Activated CD8-positive, alpha-beta memory T cell treated with anti-CD3 and anti-CD28 coated beads for 48 hours (primary cell): ENCODE measurements at regions not wholly inside any gene's neighbourhood (a gene's known extent, or its start where the extent isn't known, plus 50 kb on each side); places are given as distances from the start of the nearest gene placed in this dataset.
"Not testable (repeated sequence)": the region's sequence is repeated elsewhere in the genome, so short reads cannot be mapped to it uniquely, and the experiment has no call there.

Experiments
- DNase-seq, 3 experiments: peaks; one replicate each; pipeline ENCODE4 v3.0.0-alpha.2; 2020; ENCODE audit warnings: low read depth in 2 of 3, low spot score in 2 of 3

GRCh38 chrX:40852586-40852985 lies 117.2 kb upstream of the MED14 start:
- no peak for DNase-seq

GRCh38 chrX:40853004-40853815 lies 117.9 kb upstream of the MED14 start:
- no peak for DNase-seq

DNA sequence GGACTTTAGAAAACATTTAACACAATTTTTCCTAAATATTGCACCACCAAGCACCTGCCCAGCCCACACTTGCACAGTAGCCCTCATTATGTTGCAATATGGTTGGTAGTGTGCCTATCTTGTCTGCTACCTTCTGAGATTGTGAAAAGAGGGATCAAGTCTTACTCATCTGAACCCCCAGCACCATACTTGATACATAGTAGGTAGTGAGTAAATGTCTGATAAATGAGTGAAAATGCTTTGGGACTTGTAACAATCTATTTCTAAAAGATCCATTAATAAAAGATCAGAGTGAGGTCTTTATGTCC lies 118.4 kb upstream of the MED14 start:
- no peak for DNase-seq

GRCh38 chrX:40854242-40854641 lies 118.9 kb upstream of the MED14 start:
- DNase-seq, result no peak

DNA sequence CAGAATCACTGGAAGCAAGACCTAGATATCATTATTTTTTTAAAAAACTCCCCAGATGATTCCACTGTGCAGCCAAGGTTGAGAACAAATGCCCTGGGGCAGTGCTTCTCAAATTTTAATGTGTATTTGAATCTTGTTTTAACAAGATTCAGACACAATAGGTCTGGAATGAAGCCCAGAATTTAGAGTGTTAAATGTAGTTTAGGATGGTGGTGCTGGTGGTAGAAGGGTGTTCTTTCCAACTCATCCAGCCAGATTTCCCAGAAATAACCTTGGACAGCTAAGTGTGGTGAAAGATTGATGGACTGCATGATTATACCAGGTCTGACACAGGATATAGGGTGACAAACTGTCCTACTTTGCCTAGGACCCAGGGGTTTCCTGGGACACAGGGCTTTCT lies 120.1 kb upstream of the MED14 start:
- DNase-seq, result no peak

DNA sequence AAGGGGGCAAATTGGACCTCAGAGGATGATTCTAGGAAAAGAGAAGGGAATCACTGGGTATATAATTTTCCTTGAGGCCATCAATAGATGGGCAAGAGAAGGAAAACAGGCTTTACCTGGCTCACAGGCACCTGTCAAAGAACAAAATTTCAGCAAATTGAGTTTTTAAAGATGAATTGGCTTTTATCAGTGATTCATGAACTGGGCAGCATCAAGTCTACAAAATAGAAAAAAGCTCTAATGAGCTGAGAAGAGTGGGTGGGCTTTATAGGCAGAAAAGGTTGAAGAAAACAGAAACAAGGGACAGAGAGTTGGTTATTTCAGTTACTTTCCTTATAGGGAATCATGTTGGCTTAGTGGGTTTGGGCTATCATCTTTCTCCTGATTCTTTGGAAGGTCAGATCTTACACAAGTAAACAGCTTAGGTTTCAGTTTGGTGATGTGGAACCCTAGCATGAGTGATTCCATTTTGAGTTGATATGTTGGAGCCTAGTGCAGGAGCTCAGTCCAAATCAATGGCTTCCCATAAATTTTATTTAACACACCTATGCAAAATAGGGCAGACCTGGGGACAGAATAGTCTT lies 120.7 kb upstream of the MED14 start:
- no peak for DNase-seq

GRCh38 chrX:40861952-40862554 lies 126.7 kb upstream of the MED14 start:
- not testable (repeated sequence) for DNase-seq

DNA sequence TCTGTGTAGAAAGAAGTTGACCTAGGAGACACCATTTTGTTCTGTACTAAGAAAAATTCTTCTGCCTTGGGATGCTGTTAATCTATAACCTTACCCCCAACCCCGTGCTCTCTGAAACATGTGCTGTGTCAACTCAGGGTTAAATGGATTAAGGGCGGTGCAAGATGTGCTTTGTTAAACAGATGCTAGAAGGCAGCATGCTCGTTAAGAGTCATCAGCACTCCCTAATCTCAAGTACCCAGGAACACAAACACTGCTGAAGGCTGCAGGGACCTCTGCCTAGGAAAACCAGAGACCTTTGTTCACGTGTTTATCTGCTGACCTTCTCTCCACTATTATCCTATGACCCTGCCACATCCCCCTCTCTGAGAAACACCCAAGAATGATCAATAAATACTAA lies 127.9 kb upstream of the MED14 start:
- DNase-seq, result not testable (repeated sequence)

DNA sequence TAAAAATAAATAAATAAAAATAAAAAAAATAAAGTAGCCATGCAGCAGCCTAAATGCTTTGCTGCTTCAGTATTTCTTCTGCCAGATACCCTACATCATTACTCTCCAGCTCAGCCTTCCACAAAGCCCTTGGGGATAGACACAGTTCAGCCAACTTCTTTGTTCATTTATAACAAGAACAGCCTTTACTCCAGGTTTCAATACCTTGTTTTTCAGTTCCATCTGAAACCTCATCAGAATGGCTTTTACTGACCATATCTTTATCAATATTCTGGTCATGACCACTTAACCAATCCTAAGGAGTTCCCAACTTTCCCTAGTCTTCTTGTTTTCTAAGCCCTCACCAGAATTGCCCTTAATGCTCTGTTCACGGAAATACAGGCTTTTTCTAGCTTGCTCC lies 128.3 kb upstream of the MED14 start:
- no peak for DNase-seq

DNA sequence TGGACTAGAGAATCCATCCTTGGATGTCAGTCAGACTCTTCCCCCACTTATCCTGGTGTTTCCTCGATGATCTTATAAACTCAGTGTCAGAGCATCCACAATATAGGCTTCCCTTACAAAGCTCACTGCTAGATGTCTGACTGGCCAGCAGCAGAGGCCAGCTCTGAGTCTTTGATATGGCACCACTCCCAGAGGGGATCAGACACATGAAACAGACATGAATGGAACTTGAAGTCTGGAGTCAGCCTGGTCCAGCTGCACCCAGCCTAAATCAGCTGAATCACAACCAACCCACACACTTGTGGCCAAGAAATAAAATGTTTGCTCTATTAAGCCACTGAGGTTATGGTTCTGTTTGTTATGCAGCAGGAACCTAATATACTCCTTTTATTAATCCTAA lies 129.6 kb upstream of the MED14 start:
- no peak for DNase-seq

GRCh38 chrX:40866893-40867292 lies 131.6 kb upstream of the MED14 start:
- DNase-seq, result no peak

DNA sequence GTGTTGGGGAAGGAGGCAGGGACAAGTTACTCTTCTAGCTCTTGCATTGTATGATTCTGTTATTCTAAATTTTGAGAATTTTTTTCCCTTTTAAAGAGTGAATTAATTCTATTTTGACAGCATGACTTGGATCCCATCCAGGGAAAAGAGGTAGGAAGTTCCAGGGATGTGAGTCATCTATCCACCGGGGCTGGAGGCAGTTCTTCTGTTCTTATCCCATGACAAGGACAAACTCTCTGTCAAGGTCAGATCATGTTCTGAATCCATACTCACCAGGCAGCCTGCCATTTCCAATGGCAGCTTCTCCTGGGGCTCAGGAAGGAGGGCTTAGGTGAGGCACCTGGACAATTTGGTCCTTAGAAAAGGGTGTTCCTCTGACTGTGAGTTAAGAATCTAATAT lies 132.0 kb upstream of the MED14 start:
- no peak for DNase-seq

GRCh38 chrX:40868868-40869267 lies 133.5 kb upstream of the MED14 start:
- no peak for DNase-seq

GRCh38 chrX:40870982-40871381 lies 135.6 kb upstream of the MED14 start:
- DNase-seq, result not testable (repeated sequence)

- DNase-seq, result no peak
These were observed 136.2 kb upstream of the MED14 start for GRCh38 chrX:40871385-40872082.

DNA sequence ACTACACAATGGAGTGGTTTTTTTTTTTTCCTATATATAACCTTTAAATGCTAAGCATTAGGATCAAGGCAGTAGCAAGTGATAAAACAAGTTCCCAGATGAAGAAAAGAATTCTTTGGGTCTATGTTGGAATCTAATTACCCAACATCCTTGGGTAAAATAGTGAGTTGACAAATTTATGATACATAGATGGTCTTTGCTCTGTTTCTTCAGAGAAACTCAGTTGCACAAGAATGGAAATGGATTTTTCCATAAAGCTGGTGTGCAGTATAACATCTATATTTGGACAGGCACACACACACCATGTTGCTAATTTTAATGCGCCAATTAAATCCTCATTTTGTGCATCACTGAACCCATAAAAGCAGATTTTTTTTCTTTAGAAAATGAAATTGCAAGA lies 137.0 kb upstream of the MED14 start:
- no peak for DNase-seq

DNA sequence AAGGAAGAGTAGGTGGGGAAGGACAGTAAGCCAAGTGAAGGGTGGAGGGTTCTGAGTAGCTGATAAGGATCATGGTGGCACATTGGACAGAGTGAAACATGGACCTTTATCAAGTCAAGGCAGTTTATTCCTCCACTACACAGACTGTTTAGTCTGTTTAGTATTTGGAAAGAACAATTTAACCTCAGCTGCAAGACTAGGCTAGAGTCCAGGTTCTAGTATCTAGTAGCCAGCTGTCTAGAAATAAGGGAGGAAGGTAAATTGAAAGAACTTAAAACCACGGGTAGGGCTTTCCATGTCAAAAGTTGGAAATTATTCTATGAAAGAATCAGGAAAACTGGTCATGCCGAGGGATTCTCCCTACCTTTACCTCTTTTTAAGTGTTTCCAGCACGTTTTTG lies 140.1 kb upstream of the MED14 start:
- no peak for DNase-seq

DNA sequence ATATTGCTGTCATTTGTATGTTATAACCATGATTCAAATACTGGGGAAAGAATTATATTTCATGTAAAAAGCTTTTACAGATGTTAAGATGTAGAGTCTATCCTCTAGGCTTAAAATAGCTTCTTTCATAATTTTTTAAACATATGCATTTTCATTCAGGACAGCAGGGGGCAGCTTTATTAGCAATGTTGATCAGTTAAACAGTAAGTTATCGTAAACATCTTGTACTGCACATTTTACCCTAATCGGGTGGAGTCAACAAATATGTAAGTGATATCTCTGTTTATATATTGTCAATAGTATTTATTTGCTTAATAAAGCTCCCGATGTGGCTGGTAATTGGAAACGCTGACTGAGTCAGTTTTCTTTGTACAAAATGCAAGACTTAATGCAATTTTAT lies 142.5 kb upstream of the MED14 start:
- no peak for DNase-seq

DNA sequence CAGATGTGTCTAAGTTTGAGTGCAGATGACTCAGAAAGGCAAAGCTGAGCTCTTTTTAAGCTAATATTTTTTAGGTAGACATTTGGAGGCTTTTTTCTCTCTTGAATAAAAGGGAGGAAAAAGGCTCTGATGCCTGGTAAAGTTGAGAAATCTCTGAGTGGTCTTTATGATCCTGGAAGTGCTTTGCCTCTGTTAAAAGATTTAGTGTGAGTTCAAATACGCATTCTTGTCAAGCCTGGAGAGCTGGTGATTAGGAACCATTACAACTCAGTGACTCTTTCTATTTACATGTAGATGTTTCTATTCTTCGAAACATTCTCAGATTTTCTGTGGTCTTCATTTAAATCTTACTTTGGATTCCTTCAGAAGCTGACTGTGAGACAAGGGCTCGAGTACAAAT lies 143.4 kb upstream of the MED14 start:
- DNase-seq, result no peak

DNA sequence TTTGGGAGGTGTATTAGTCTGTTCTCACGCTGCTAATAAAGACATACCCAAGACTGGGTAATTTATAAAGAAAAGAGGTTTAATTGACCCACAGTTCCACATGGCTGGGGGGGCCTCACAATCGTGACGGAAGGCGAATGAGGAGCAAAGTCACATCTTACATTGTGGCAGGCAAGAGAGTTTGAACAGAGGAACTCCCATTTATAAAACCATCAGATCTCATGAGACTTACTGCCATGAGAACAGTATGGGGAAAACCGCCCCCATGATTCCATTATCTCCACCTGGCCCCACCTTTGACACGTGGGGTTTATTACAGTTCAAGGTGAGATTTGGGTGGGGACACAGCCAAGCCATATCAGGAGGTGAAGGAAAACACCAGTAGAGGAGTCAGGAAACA lies 143.8 kb upstream of the MED14 start:
- not testable (repeated sequence) for DNase-seq

- DNase-seq, result no peak
These were observed 145.4 kb upstream of the MED14 start for GRCh38 chrX:40880712-40881111.

GRCh38 chrX:40883021-40883619 lies 147.8 kb upstream of the MED14 start:
- no peak for DNase-seq
